HCT116 (cell line): ENCODE measurements at regions not wholly inside any gene's neighbourhood (a gene's known extent, or its start where the extent isn't known, plus 50 kb on each side); places are given as distances from the start of the nearest gene placed in this dataset.

Source experiments
- CTCF ChIP-seq, 3 experiments: fragments of 200-600 bp in 1 of 3; sonication (generic) in 1 of 3; IDR thresholded peaks in 2 of 3; conservative IDR thresholded peaks in 1 of 3; 2 replicates each; pipeline ENCODE4 v1.5.1; 2012 to 2017; ENCODE audit warnings: low read depth in 2 of 3, low read length in 2 of 3, antibody characterized with exemption in 1 of 3, borderline replicate concordance in 1 of 3, control low read depth in 1 of 3, mild to moderate bottlenecking in 1 of 3, mixed read lengths in 1 of 3, mixed run types in 1 of 3, moderate library complexity in 1 of 3; ENCODE audit not compliant: insufficient read depth in 1 of 3
- EZH2 ChIP-seq: fragments of 200-600 bp; sonication (generic); IDR thresholded peaks from 2 replicates; pipeline ENCODE4 v1.6.1; 2017; ENCODE audit warnings: antibody characterized with exemption, mixed run types
- JUND ChIP-seq: IDR thresholded peaks from 2 replicates; pipeline ENCODE4 v1.6.1; 2012
- MAX ChIP-seq: IDR thresholded peaks from 2 replicates; pipeline ENCODE4 v1.6.1; 2012
- POLR2A ChIP-seq: IDR thresholded peaks from 2 replicates; pipeline ENCODE4 v1.7.0; 2011; ENCODE audit warnings: borderline replicate concordance; ENCODE audit not compliant: insufficient read depth, insufficient read length; ENCODE audit errors: extremely low read depth
- POLR2AphosphoS5 ChIP-seq: IDR thresholded peaks from 2 replicates; pipeline ENCODE4 v1.6.1; 2011; ENCODE audit warnings: mild to moderate bottlenecking, low read depth, low read length, moderate library complexity
- REST ChIP-seq: IDR thresholded peaks from 2 replicates; pipeline ENCODE4 v1.6.1; 2012; ENCODE audit warnings: low read depth
- SIN3A ChIP-seq: IDR thresholded peaks from 2 replicates; pipeline ENCODE4 v1.6.1; 2012; ENCODE audit warnings: low read depth

- TF ChIP-seq MAX (no peak), CTCF (IDR thresholded peaks at IDR 0.05 in 2 of 3, conservative IDR thresholded peaks at IDR 0.05 in 1 of 3; ENCODE audit: borderline replicate concordance in 1 of 3, insufficient read depth in 1 of 3, low read depth in 2 of 3, low read length in 2 of 3) (no peak), SIN3A (no peak), JUND (no peak), REST (no peak), POLR2AphosphoS5 (no peak), EZH2 (no peak), POLR2A (no peak)
These were observed 1318.0 kb upstream of the TENM4 start for GRCh38 chr11:80758787-80759186.
